ENCODE measurements at regions not wholly inside any gene's neighbourhood (a gene's known extent, or its start where the extent isn't known, plus 50 kb on each side); places are given as distances from the start of the nearest gene placed in this dataset.
"Not testable (repeated sequence)": the region's sequence is repeated elsewhere in the genome, so short reads cannot be mapped to it uniquely, and the experiment has no call there.

- TF ChIP-seq POLR2A, CTCF (IDR thresholded peaks at IDR 0.05): not testable (repeated sequence)
Observed at GRCh38 chr16:29220647-29221191, 185.8 kb downstream of the NPIPB11 start.

All from esophagus squamous epithelium (tissue), 4 donors.